Karpas-422 (cell line): ENCODE measurements at regions not wholly inside any gene's neighbourhood (a gene's known extent, or its start where the extent isn't known, plus 50 kb on each side); places are given as distances from the start of the nearest gene placed in this dataset.

Experiments
- DNase-seq: peaks from one replicate; pipeline ENCODE4 v3.0.0-alpha.2; 2015
- H2AFZ ChIP-seq: fragments of 200-600 bp; sonication (generic); 2 replicates; pipeline ENCODE4 v1.6.1; 2014; ENCODE audit warnings: antibody characterized with exemption, low read length, mixed read lengths
- H3K27ac ChIP-seq: fragments of 200-600 bp; sonication (generic); 2 replicates; pipeline ENCODE4 v1.5.1; 2014; ENCODE audit warnings: mild to moderate bottlenecking, low read length, moderate library complexity
- H3K27me3 ChIP-seq: fragments of 200-600 bp; sonication (generic); 2 replicates; pipeline ENCODE4 v1.6.1; 2014; ENCODE audit warnings: low read length, mixed read lengths
- H3K36me3 ChIP-seq: fragments of 200-600 bp; sonication (generic); 2 replicates; pipeline ENCODE4 v1.6.1; 2014; ENCODE audit warnings: low read length, mixed read lengths; ENCODE audit not compliant: insufficient read depth
- H3K4me1 ChIP-seq: fragments of 200-600 bp; sonication (generic); 2 replicates; pipeline ENCODE4 v1.6.1; 2014; ENCODE audit warnings: mild to moderate bottlenecking, low read length, mixed read lengths
- H3K4me2 ChIP-seq: fragments of 200-600 bp; sonication (generic); 2 replicates; pipeline ENCODE4 v1.6.1; 2014; ENCODE audit warnings: low read length, low read depth, mild to moderate bottlenecking; ENCODE audit not compliant: poor library complexity, severe bottlenecking
- H3K4me3 ChIP-seq: fragments of 200-600 bp; sonication (generic); 2 replicates; pipeline ENCODE4 v1.5.1; 2014; ENCODE audit warnings: mild to moderate bottlenecking, antibody characterized with exemption, low read length, mixed read lengths
- H3K79me2 ChIP-seq: fragments of 200-600 bp; sonication (generic); 2 replicates; pipeline ENCODE4 v1.6.1; 2014; ENCODE audit warnings: mild to moderate bottlenecking, low read length, mixed read lengths
- H3K9ac ChIP-seq: fragments of 200-600 bp; sonication (generic); 2 replicates; pipeline ENCODE4 v1.6.0; 2014; ENCODE audit warnings: low read length
- H3K9me2 ChIP-seq: fragments of 200-600 bp; sonication (generic), shearing (Covaris generic); replicated peaks from 2 replicates; pipeline ENCODE4 v1.6.0; 2014; ENCODE audit warnings: mild to moderate bottlenecking, low read length, moderate library complexity; ENCODE audit not compliant: insufficient read depth
- H3K9me3 ChIP-seq: fragments of 300-700, 200-600 bp; sonication (generic); 2 replicates; pipeline ENCODE4 v1.6.1; 2014; ENCODE audit warnings: low read length, mixed read lengths
- H4K20me1 ChIP-seq: fragments of 200-600 bp; sonication (generic); 2 replicates; pipeline ENCODE4 v1.6.1; 2014; ENCODE audit warnings: mild to moderate bottlenecking, antibody characterized with exemption, low read length, low read depth; ENCODE audit not compliant: insufficient read depth

DNA sequence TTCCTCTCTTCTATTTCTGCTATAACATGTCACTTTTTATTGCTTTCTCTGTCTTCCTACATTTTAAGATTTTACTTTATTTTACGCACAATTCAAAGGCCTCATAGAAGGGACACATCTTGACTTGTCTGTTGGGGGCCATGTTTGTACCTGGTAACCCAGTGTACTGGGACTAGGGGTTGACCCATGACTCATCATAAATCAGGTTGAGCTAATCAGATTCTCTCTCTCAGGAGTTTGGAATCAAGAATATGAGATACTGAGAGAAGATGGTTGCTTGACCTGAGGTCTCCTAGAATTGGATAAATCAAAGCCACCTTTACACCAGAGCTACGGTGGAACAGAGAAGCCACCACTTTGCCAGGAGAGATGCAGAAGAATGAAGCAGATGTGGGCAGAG lies 153.0 kb downstream of the UXS1 start:
- no peaks in the 10 kb centered on the region for H4K20me1 ChIP-seq
- H3K4me1 ChIP-seq = no peaks in the 10 kb centered on the region
- H3K9ac ChIP-seq = no peak overlapping the region
- no peaks in the 10 kb centered on the region for H3K27me3 ChIP-seq
- no peaks in the 10 kb centered on the region for H3K9me2 ChIP-seq
- no peak overlapping the region for H3K4me3 ChIP-seq
- H3K9me3 ChIP-seq = no peaks in the 10 kb centered on the region
- no peaks in the 10 kb centered on the region for H3K36me3 ChIP-seq
- DNase-seq = no peak
- H3K4me2 ChIP-seq = no peak overlapping the region
- H3K79me2 ChIP-seq = no peaks in the 10 kb centered on the region
- H3K27ac ChIP-seq = no peak overlapping the region
- no peak overlapping the region for H2AFZ ChIP-seq

DNA sequence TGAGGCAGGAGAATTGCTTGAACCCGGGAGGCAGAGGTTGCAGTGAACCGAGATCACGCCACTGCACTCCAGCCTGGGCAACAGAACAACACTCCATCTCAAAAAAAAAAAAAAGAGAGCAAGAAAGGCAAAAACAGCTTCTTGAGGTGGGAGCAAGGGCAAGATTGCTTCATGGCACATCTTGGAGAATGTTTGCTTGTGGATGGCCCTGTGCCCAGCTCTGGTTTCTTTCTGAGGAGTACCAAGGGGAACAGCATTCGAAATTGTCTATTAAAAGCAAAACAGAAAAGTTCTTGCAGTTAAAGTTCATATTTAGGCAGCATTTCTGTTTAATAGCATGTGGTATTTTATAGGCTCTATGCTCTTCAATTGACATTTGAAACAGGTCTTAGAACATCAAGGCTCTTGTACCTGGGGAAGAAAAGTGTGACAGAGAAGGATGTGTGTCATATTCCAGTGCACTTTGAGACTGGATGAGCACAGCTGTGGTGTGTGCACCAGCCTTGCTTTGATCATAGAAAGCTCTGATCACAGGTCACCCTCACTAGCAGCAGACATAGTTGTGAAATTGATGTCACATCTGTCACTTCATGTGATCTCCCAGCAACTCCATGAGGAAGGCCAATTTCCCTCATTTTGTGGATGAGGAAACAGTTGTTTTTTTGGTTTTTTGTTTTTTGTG lies 154.3 kb downstream of the UXS1 start:
- H3K9ac ChIP-seq = no peak overlapping the region
- no peak overlapping the region for H2AFZ ChIP-seq
- H3K79me2 ChIP-seq = no peaks in the 10 kb centered on the region
- no peaks in the 10 kb centered on the region for H3K27me3 ChIP-seq
- H3K9me2 ChIP-seq = no peaks in the 10 kb centered on the region
- H4K20me1 ChIP-seq = no peaks in the 10 kb centered on the region
- H3K27ac ChIP-seq = no peak overlapping the region
- H3K36me3 ChIP-seq = no peaks in the 10 kb centered on the region
- H3K4me1 ChIP-seq = no peaks in the 10 kb centered on the region
- no peak for DNase-seq
- H3K9me3 ChIP-seq = no peaks in the 10 kb centered on the region
- H3K4me2 ChIP-seq = no peak overlapping the region
- H3K4me3 ChIP-seq = no peak overlapping the region

DNA sequence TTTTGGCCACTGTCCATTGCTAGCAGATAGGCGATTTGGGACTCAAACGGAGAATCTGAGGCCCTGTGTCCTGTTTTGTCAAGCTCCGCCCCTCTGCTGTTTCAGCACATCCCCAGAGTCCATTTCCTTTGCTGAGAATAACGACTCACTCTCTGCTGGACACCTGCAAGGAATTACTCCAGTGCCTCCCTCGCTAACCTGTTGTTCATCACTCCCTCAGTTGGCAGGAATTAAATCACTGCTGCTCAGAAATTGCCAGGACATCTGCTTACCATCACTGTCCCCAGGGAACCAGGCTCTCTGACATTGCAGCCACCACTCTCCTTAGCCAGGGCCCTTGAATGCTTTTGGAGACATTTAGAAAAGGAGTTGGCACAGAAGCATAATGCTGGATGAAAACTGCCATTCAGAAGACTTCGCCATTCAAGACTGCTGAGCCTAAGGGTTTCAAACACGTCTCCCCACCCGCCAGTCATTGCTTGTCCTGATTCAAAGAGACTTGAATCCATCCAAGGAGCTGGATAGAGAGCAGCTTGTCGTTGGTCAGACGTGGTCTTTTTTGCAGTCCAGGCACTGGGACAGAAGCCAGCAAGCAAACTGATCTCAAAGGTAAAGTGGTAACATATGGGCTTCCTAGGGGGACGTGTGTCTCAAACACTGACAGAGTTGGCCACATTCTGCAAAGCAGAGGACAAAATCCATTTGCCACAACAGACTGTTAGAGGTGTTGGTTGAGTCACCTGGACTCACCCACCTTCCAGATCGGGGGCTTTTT lies 155.3 kb downstream of the UXS1 start:
- Histone ChIP-seq H3K9me2 (no peaks in the 10 kb centered on the region), H3K36me3 (no peaks in the 10 kb centered on the region), H3K27me3 (no peaks in the 10 kb centered on the region), H3K27ac (no peak overlapping the region), H4K20me1 (no peaks in the 10 kb centered on the region), H3K79me2 (no peaks in the 10 kb centered on the region), H3K9me3 (no peaks in the 10 kb centered on the region), H3K4me3 (no peak overlapping the region), H3K4me1 (no peaks in the 10 kb centered on the region), H3K4me2 (no peak overlapping the region), H2AFZ (no peak overlapping the region), H3K9ac (no peak overlapping the region)
- no peak for DNase-seq

- Histone ChIP-seq H3K4me1 (no peaks in the 10 kb centered on the region), H4K20me1 (no peaks in the 10 kb centered on the region), H3K9me2 (no peaks in the 10 kb centered on the region), H3K9me3 (no peaks in the 10 kb centered on the region), H3K27ac (no peak overlapping the region), H3K27me3 (no peaks in the 10 kb centered on the region), H2AFZ (no peak overlapping the region), H3K36me3 (no peaks in the 10 kb centered on the region), H3K4me2 (no peak overlapping the region), H3K9ac (no peak overlapping the region), H3K79me2 (no peaks in the 10 kb centered on the region), H3K4me3 (no peak overlapping the region)
- DNase-seq = no peak
Observed at GRCh38 chr2:106037932-106038331, 156.2 kb downstream of the UXS1 start.

GRCh38 chr2:106037262-106037661 lies 156.8 kb downstream of the UXS1 start:
- no peak overlapping the region for H3K4me3 ChIP-seq

GRCh38 chr2:106034325-106034724 lies 159.8 kb downstream of the UXS1 start:
- H3K9ac ChIP-seq = no peak overlapping the region
- no peak overlapping the region for H3K4me3 ChIP-seq
- no peaks in the 10 kb centered on the region for H3K9me3 ChIP-seq
- H3K4me1 ChIP-seq = no peaks in the 10 kb centered on the region
- H3K4me2 ChIP-seq = no peak overlapping the region
- H3K9me2 ChIP-seq = no peaks in the 10 kb centered on the region
- H4K20me1 ChIP-seq = no peaks in the 10 kb centered on the region
- no peaks in the 10 kb centered on the region for H3K36me3 ChIP-seq
- no peaks in the 10 kb centered on the region for H3K27me3 ChIP-seq
- no peak overlapping the region for H3K27ac ChIP-seq
- no peaks in the 10 kb centered on the region for H3K79me2 ChIP-seq
- no peak overlapping the region for H2AFZ ChIP-seq
- DNase-seq = no peak

More at GRCh38 chr2:106037262-106037661, 156.8 kb downstream of the UXS1 start:
- Histone ChIP-seq H3K9me3 (no peaks in the 10 kb centered on the region), H3K4me1 (no peaks in the 10 kb centered on the region), H3K79me2 (no peaks in the 10 kb centered on the region), H2AFZ (no peak overlapping the region), H3K9ac (no peak overlapping the region), H3K4me2 (no peak overlapping the region), H3K36me3 (no peaks in the 10 kb centered on the region), H3K27ac (no peak overlapping the region), H4K20me1 (no peaks in the 10 kb centered on the region), H3K9me2 (no peaks in the 10 kb centered on the region), H3K27me3 (no peaks in the 10 kb centered on the region)
- no peak for DNase-seq

- no peak overlapping the region for H3K27ac ChIP-seq
- no peaks in the 10 kb centered on the region for H3K4me1 ChIP-seq
- H3K9me3 ChIP-seq = no peaks in the 10 kb centered on the region
- H3K36me3 ChIP-seq = no peaks in the 10 kb centered on the region
- no peak overlapping the region for H3K9ac ChIP-seq
- no peaks in the 10 kb centered on the region for H3K9me2 ChIP-seq
- DNase-seq = no peak
- no peaks in the 10 kb centered on the region for H3K79me2 ChIP-seq
- no peaks in the 10 kb centered on the region for H4K20me1 ChIP-seq
- no peaks in the 10 kb centered on the region for H3K27me3 ChIP-seq
- H2AFZ ChIP-seq = no peak overlapping the region
- no peak overlapping the region for H3K4me2 ChIP-seq
- no peak overlapping the region for H3K4me3 ChIP-seq
Observed at GRCh38 chr2:106032676-106033075, 161.4 kb downstream of the UXS1 start.

GRCh38 chr2:106030287-106031268 lies 163.5 kb downstream of the UXS1 start:
- H3K27me3 ChIP-seq = no peaks in the 10 kb centered on the region
- H2AFZ ChIP-seq = no peak overlapping the region
- H3K27ac ChIP-seq = no peak overlapping the region
- H3K79me2 ChIP-seq = no peaks in the 10 kb centered on the region
- no peak overlapping the region for H3K9ac ChIP-seq
- no peaks in the 10 kb centered on the region for H3K4me1 ChIP-seq
- H3K9me3 ChIP-seq = no peaks in the 10 kb centered on the region
- no peaks in the 10 kb centered on the region for H3K9me2 ChIP-seq
- DNase-seq = no peak
- no peaks in the 10 kb centered on the region for H3K36me3 ChIP-seq
- no peaks in the 10 kb centered on the region for H4K20me1 ChIP-seq
- H3K4me3 ChIP-seq = no peak overlapping the region
- no peak overlapping the region for H3K4me2 ChIP-seq
